ENCODE measurements at regions not wholly inside any gene's neighbourhood (a gene's known extent, or its start where the extent isn't known, plus 50 kb on each side); places are given as distances from the start of the nearest gene placed in this dataset.

- no peak for TF ChIP-seq CTCF (IDR thresholded peaks at IDR 0.05; ENCODE audit: extremely low read depth, low read depth, low read length)
- no peak for DNase-seq (ENCODE audit: insufficient read length, low spot score, missing footprints)
- peak overlapping the region; percentile 4 for H2AFZ ChIP-seq (ENCODE audit: low read length)
- no peak overlapping the region for H3K27ac ChIP-seq (ENCODE audit: low read depth, low read length)
- no peaks in the 10 kb centered on the region for H3K36me3 ChIP-seq (ENCODE audit: insufficient read depth, low read length)
- no peaks in the 10 kb centered on the region for H3K79me2 ChIP-seq (ENCODE audit: insufficient read depth, low read length)
- no peak overlapping the region for H3K4me2 ChIP-seq (ENCODE audit: insufficient read depth, low read length)
- H3K4me1 ChIP-seq (ENCODE audit: insufficient read depth, low read length) = peaks cover 5% of the 10 kb centered on the region
- no peaks in the 10 kb centered on the region for H3K27me3 ChIP-seq (ENCODE audit: insufficient read depth, low read length)
- H3K9me3 ChIP-seq (ENCODE audit: low read depth, low read length) = no peaks in the 10 kb centered on the region
- no peak overlapping the region for H3K4me3 ChIP-seq (ENCODE audit: insufficient read depth, low read length)
- no peaks in the 10 kb centered on the region for H4K20me1 ChIP-seq (ENCODE audit: insufficient read depth, low read length)
These were observed 89.9 kb upstream of the NANOGP8 start for GRCh38 chr15:35174948-35175347.

GRCh38 chr15:35173444-35174118 lies 88.5 kb upstream of the NANOGP8 start:
- H3K4me3 ChIP-seq (ENCODE audit: insufficient read depth, low read length) = no peak overlapping the region
- H3K79me2 ChIP-seq (ENCODE audit: insufficient read depth, low read length) = no peaks in the 10 kb centered on the region
- H3K4me2 ChIP-seq (ENCODE audit: insufficient read depth, low read length) = no peak overlapping the region
- peaks cover 7% of the 10 kb centered on the region for H3K4me1 ChIP-seq (ENCODE audit: insufficient read depth, low read length)
- TF ChIP-seq CTCF (IDR thresholded peaks at IDR 0.05; ENCODE audit: extremely low read depth, low read depth, low read length) = no peak
- no peaks in the 10 kb centered on the region for H3K36me3 ChIP-seq (ENCODE audit: insufficient read depth, low read length)
- no peaks in the 10 kb centered on the region for H3K9me3 ChIP-seq (ENCODE audit: low read depth, low read length)
- H4K20me1 ChIP-seq (ENCODE audit: insufficient read depth, low read length) = no peaks in the 10 kb centered on the region
- peak; percentile 27 for DNase-seq (ENCODE audit: insufficient read length, low spot score, missing footprints)
- H3K27ac ChIP-seq (ENCODE audit: low read depth, low read length) = no peak overlapping the region
- H2AFZ ChIP-seq (ENCODE audit: low read length) = no peak overlapping the region
- no peaks in the 10 kb centered on the region for H3K27me3 ChIP-seq (ENCODE audit: insufficient read depth, low read length)

GRCh38 chr15:35170207-35170606 lies 85.1 kb upstream of the NANOGP8 start:
- H3K9me3 ChIP-seq (ENCODE audit: low read depth, low read length) = no peaks in the 10 kb centered on the region
- H3K27me3 ChIP-seq (ENCODE audit: insufficient read depth, low read length) = no peaks in the 10 kb centered on the region
- DNase-seq (ENCODE audit: insufficient read length, low spot score, missing footprints) = no peak
- no peaks in the 10 kb centered on the region for H4K20me1 ChIP-seq (ENCODE audit: insufficient read depth, low read length)
- H3K79me2 ChIP-seq (ENCODE audit: insufficient read depth, low read length) = no peaks in the 10 kb centered on the region
- no peak overlapping the region for H3K4me3 ChIP-seq (ENCODE audit: insufficient read depth, low read length)
- no peak overlapping the region for H3K27ac ChIP-seq (ENCODE audit: low read depth, low read length)
- H3K4me1 ChIP-seq (ENCODE audit: insufficient read depth, low read length) = peaks cover 13% of the 10 kb centered on the region
- peak overlapping the region; percentile 80 for H2AFZ ChIP-seq (ENCODE audit: low read length)
- peak overlapping the region; percentile 40 for H3K4me2 ChIP-seq (ENCODE audit: insufficient read depth, low read length)
- TF ChIP-seq CTCF (IDR thresholded peaks at IDR 0.05; ENCODE audit: extremely low read depth, low read depth, low read length) = no peak
- H3K36me3 ChIP-seq (ENCODE audit: insufficient read depth, low read length) = no peaks in the 10 kb centered on the region

GRCh38 chr15:35168464-35168863 lies 83.4 kb upstream of the NANOGP8 start:
- no peaks in the 10 kb centered on the region for H3K27me3 ChIP-seq (ENCODE audit: insufficient read depth, low read length)
- no peaks in the 10 kb centered on the region for H3K36me3 ChIP-seq (ENCODE audit: insufficient read depth, low read length)
- peak overlapping the region; percentile 32 for H2AFZ ChIP-seq (ENCODE audit: low read length)
- H3K4me1 ChIP-seq (ENCODE audit: insufficient read depth, low read length) = peaks cover 13% of the 10 kb centered on the region
- H3K4me2 ChIP-seq (ENCODE audit: insufficient read depth, low read length) = peak overlapping the region; percentile 56
- no peak overlapping the region for H3K4me3 ChIP-seq (ENCODE audit: insufficient read depth, low read length)
- DNase-seq (ENCODE audit: insufficient read length, low spot score, missing footprints) = no peak
- H4K20me1 ChIP-seq (ENCODE audit: insufficient read depth, low read length) = no peaks in the 10 kb centered on the region
- no peaks in the 10 kb centered on the region for H3K79me2 ChIP-seq (ENCODE audit: insufficient read depth, low read length)
- no peak for TF ChIP-seq CTCF (IDR thresholded peaks at IDR 0.05; ENCODE audit: extremely low read depth, low read depth, low read length)
- H3K27ac ChIP-seq (ENCODE audit: low read depth, low read length) = peak overlapping the region; percentile 31
- no peaks in the 10 kb centered on the region for H3K9me3 ChIP-seq (ENCODE audit: low read depth, low read length)

Data from osteoblast (primary cell).